DOHH2 (cell line): ENCODE measurements at regions not wholly inside any gene's neighbourhood (a gene's known extent, or its start where the extent isn't known, plus 50 kb on each side); places are given as distances from the start of the nearest gene placed in this dataset.

Experiments used
- H3F3A ChIP-seq: fragments of 200-600 bp; sonication (generic), shearing (Covaris generic); 2 replicates; pipeline ENCODE4 v1.6.0; 2016; ENCODE audit warnings: antibody characterized with exemption, mild to moderate bottlenecking; ENCODE audit not compliant: control insufficient read depth, insufficient read depth
- H3K27ac ChIP-seq: fragments of 200-600 bp; sonication (generic); 2 replicates; pipeline ENCODE4 v1.5.1; 2014; ENCODE audit warnings: low read depth, mild to moderate bottlenecking, low read length, moderate library complexity
- H3K27me3 ChIP-seq: fragments of 200-600 bp; sonication (generic); 2 replicates; pipeline ENCODE4 v1.6.1; 2014; ENCODE audit warnings: mild to moderate bottlenecking, low read length, mixed read lengths; ENCODE audit not compliant: control insufficient read depth
- H3K36me3 ChIP-seq: fragments of 200-600 bp; sonication (generic); 2 replicates; pipeline ENCODE4 v1.6.1; 2014; ENCODE audit warnings: mild to moderate bottlenecking, low read length, moderate library complexity, mixed read lengths; ENCODE audit not compliant: control insufficient read depth
- H3K4me1 ChIP-seq: fragments of 200-600 bp; sonication (generic); 2 replicates; pipeline ENCODE4 v1.6.1; 2014; ENCODE audit warnings: mild to moderate bottlenecking, low read length, mixed read lengths; ENCODE audit not compliant: control insufficient read depth
- H3K4me2 ChIP-seq: fragments of 200-600 bp; sonication (generic); 2 replicates; pipeline ENCODE4 v1.6.0; 2014; ENCODE audit warnings: mild to moderate bottlenecking, low read length, moderate library complexity
- H3K4me3 ChIP-seq: fragments of 200-600 bp; sonication (generic); 2 replicates; pipeline ENCODE4 v1.5.1; 2014; ENCODE audit warnings: mild to moderate bottlenecking, low read length, mixed read lengths
- H3K79me2 ChIP-seq: fragments of 200-600 bp; sonication (generic); 2 replicates; pipeline ENCODE4 v1.6.1; 2014; ENCODE audit warnings: mild to moderate bottlenecking, low read length, mixed read lengths; ENCODE audit not compliant: control insufficient read depth
- H3K9me2 ChIP-seq: fragments of 200-600 bp; sonication (generic); replicated peaks from 2 replicates; pipeline ENCODE4 v1.6.1; 2014; ENCODE audit warnings: mild to moderate bottlenecking, low read length, mixed read lengths; ENCODE audit not compliant: control insufficient read depth
- H3K9me3 ChIP-seq: fragments of 200-600 bp; sonication (generic); 2 replicates; pipeline ENCODE4 v1.6.1; 2014; ENCODE audit warnings: antibody characterized with exemption, low read length, mixed read lengths; ENCODE audit not compliant: control insufficient read depth, insufficient read depth
- H4K20me1 ChIP-seq: fragments of 200-600 bp; sonication (generic); 2 replicates; pipeline ENCODE4 v1.6.0; 2014; ENCODE audit warnings: low read depth, mild to moderate bottlenecking, antibody characterized with exemption, low read length, moderate library complexity; ENCODE audit not compliant: control insufficient read depth, insufficient read depth
- EZH2phosphoT487 ChIP-seq: fragments of 200-600 bp; sonication (generic); IDR thresholded peaks from 2 replicates; pipeline ENCODE4 v1.6.1; 2017; ENCODE audit warnings: borderline replicate concordance, mild to moderate bottlenecking, antibody characterized with exemption, low read length, moderate library complexity, mixed read lengths
- TF ChIP-seq, protein P1 (sequence below): fragments of 200-600 bp; sonication (generic); IDR thresholded peaks from one replicate; pipeline ENCODE4 v1.5.1; 2014; ENCODE audit warnings: antibody characterized with exemption, mild to moderate bottlenecking, low read depth, low read length; ENCODE audit not compliant: poor library complexity, severe bottlenecking

DNA sequence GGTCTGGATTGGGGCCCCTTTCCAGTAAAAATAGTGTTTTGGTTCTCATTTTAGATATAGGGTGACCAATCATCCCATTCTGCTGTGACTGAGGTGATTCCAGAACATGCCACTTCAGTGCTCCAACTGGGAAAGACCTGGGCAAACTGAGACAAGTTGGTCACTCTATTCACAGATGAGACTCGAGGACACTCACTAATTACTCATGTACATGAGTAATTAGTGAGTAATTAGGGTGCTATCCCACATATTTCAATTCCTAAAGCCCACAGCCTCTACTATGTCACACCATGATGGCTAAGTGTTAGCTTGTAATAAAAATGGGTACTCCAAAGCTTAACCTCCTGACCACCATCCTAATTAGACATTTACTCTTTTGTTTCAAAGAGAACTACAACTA is 86.0 kb downstream of the CBLN4 start:
- H3K4me1 ChIP-seq = no peaks in the 10 kb centered on the region
- no peaks in the 10 kb centered on the region for H3K9me3 ChIP-seq
- H3K4me2 ChIP-seq = no peak overlapping the region
- no peak overlapping the region for H3K4me3 ChIP-seq
- H3K36me3 ChIP-seq = no peaks in the 10 kb centered on the region
- H3K9me2 ChIP-seq = no peaks in the 10 kb centered on the region
- TF ChIP-seq, protein P1, sequence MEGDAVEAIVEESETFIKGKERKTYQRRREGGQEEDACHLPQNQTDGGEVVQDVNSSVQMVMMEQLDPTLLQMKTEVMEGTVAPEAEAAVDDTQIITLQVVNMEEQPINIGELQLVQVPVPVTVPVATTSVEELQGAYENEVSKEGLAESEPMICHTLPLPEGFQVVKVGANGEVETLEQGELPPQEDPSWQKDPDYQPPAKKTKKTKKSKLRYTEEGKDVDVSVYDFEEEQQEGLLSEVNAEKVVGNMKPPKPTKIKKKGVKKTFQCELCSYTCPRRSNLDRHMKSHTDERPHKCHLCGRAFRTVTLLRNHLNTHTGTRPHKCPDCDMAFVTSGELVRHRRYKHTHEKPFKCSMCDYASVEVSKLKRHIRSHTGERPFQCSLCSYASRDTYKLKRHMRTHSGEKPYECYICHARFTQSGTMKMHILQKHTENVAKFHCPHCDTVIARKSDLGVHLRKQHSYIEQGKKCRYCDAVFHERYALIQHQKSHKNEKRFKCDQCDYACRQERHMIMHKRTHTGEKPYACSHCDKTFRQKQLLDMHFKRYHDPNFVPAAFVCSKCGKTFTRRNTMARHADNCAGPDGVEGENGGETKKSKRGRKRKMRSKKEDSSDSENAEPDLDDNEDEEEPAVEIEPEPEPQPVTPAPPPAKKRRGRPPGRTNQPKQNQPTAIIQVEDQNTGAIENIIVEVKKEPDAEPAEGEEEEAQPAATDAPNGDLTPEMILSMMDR = no peak
- TF ChIP-seq EZH2phosphoT487 = no peak
- no peak overlapping the region for H3K27ac ChIP-seq
- no peaks in the 10 kb centered on the region for H3K27me3 ChIP-seq
- H3F3A ChIP-seq = no peaks in the 10 kb centered on the region
- no peaks in the 10 kb centered on the region for H3K79me2 ChIP-seq
- no peaks in the 10 kb centered on the region for H4K20me1 ChIP-seq

DNA sequence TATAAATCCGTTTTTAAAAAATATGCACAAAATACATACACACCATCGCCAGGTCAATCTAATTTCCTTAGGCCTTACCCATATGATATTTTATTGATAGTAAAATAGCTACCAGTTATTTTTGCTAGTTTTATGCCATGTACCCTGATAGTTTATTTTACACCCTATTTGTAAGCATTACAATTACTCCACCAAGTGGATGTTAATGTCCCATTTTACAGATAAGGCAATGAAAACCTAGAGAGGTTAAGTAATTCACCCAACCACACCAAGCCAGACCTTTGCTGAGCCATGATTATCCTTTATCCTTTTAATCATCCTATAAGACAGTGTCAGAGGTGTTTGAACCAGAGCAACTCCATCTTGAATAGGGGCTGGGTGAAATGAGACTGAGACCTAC is 86.8 kb downstream of the CBLN4 start:
- no peaks in the 10 kb centered on the region for H3K9me2 ChIP-seq
- TF ChIP-seq EZH2phosphoT487 = no peak
- TF ChIP-seq, protein P1 = no peak
- no peaks in the 10 kb centered on the region for H3K36me3 ChIP-seq
- H3K9me3 ChIP-seq = no peaks in the 10 kb centered on the region
- no peaks in the 10 kb centered on the region for H3K79me2 ChIP-seq
- no peaks in the 10 kb centered on the region for H3K4me1 ChIP-seq
- no peaks in the 10 kb centered on the region for H3F3A ChIP-seq
- H3K27ac ChIP-seq = no peak overlapping the region
- no peaks in the 10 kb centered on the region for H3K27me3 ChIP-seq
- no peak overlapping the region for H3K4me3 ChIP-seq
- H3K4me2 ChIP-seq = no peak overlapping the region
- H4K20me1 ChIP-seq = no peaks in the 10 kb centered on the region

DNA sequence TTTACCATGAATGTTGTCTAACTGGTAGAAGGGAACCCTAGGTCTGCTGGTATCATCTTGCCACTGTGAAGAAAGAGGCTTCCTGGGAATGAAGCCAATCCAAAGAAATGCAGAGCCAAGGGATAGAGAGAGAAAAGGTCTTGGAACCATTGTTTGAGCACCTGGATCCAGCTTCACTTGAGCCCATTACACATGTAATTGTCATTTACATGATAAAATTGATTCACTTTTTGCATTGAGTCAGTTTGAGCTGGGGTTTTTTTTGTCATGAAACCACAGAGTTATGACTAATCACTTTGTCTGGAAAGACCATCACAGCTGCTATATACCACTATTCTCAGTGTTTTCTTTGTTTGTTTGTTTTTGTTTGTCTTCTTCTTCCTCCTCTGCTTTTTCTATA is 112.3 kb downstream of the CBLN4 start:
- Histone ChIP-seq H3K4me3 (no peak overlapping the region), H3K27ac (no peak overlapping the region), H3K79me2 (no peaks in the 10 kb centered on the region), H4K20me1 (no peaks in the 10 kb centered on the region), H3K9me2 (no peaks in the 10 kb centered on the region), H3F3A (no peaks in the 10 kb centered on the region), H3K4me2 (no peak overlapping the region), H3K27me3 (no peaks in the 10 kb centered on the region), H3K9me3 (no peaks in the 10 kb centered on the region), H3K36me3 (no peaks in the 10 kb centered on the region), H3K4me1 (no peaks in the 10 kb centered on the region)
- TF ChIP-seq EZH2phosphoT487 = no peak
- TF ChIP-seq, protein P1 = no peak

DNA sequence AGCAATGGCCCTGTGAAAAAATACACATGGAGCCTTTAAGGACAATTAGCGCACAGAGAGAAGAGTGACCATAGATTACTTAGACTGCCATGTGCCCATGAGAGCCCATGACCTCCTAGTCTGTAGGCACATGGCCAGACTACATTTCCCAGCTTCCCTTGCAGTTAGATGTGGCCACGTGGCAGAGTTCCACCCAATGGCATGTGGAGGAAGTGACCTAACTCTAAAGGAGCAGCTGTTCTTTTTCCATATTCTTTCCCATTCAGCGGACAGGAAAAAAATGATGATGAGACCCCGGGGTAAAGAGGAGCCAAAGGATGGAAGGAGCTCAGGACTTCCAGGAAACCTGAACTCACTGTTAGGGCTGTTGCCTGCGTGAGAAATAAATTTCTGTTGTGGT is 116.6 kb downstream of the CBLN4 start:
- Histone ChIP-seq H3K9me3 (no peaks in the 10 kb centered on the region), H4K20me1 (no peaks in the 10 kb centered on the region), H3K27ac (no peak overlapping the region), H3K79me2 (no peaks in the 10 kb centered on the region), H3K4me3 (no peak overlapping the region), H3K36me3 (no peaks in the 10 kb centered on the region), H3F3A (no peaks in the 10 kb centered on the region), H3K27me3 (no peaks in the 10 kb centered on the region), H3K4me1 (no peaks in the 10 kb centered on the region), H3K4me2 (no peak overlapping the region), H3K9me2 (no peaks in the 10 kb centered on the region)
- TF ChIP-seq EZH2phosphoT487 = no peak
- TF ChIP-seq, protein P1 = no peak
